HFF-Myc (cell line): ENCODE measurements at regions not wholly inside any gene's neighbourhood (a gene's known extent, or its start where the extent isn't known, plus 50 kb on each side); places are given as distances from the start of the nearest gene placed in this dataset.

Experiments used
- DNase-seq: peaks from one replicate; pipeline ENCODE4 v3.0.0-alpha.2; 2011; ENCODE audit warnings: low read depth; ENCODE audit errors: extremely low read depth
- H3K4me3 ChIP-seq: replicated peaks from 2 replicates; pipeline ENCODE4 v1.5.1; 2011; ENCODE audit warnings: low read depth, mild to moderate bottlenecking, control low read depth, low read length
- TF ChIP-seq, protein P1 (sequence below): IDR thresholded peaks from 2 replicates; pipeline ENCODE4 v1.5.1; 2012; ENCODE audit warnings: mild to moderate bottlenecking, low read depth, low read length, control low read depth; ENCODE audit errors: missing control alignments

DNA sequence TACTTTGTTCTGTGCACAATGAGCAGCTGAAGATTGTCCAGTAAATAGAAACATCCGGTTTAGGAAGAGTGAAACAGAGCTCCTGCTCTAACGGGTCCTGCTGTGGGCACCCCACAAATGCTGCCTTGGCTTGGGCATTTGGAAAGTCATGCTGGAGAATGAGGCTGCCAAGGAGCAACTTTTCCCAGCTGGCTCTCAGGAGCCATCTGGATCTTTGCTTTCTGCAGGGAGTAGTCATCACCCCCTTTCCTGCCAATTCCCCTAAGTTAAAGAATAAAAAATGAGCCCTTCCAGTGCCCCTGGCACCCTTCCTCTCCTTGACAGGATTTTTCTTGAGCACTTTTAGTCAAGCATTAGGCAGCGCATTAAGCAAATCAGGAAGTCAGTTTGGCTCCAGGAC, 90.0 kb downstream of the FAM43A start:
- no peak overlapping the region for H3K4me3 ChIP-seq
- TF ChIP-seq, protein P1, sequence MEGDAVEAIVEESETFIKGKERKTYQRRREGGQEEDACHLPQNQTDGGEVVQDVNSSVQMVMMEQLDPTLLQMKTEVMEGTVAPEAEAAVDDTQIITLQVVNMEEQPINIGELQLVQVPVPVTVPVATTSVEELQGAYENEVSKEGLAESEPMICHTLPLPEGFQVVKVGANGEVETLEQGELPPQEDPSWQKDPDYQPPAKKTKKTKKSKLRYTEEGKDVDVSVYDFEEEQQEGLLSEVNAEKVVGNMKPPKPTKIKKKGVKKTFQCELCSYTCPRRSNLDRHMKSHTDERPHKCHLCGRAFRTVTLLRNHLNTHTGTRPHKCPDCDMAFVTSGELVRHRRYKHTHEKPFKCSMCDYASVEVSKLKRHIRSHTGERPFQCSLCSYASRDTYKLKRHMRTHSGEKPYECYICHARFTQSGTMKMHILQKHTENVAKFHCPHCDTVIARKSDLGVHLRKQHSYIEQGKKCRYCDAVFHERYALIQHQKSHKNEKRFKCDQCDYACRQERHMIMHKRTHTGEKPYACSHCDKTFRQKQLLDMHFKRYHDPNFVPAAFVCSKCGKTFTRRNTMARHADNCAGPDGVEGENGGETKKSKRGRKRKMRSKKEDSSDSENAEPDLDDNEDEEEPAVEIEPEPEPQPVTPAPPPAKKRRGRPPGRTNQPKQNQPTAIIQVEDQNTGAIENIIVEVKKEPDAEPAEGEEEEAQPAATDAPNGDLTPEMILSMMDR = no peak
- DNase-seq = no peak

DNA sequence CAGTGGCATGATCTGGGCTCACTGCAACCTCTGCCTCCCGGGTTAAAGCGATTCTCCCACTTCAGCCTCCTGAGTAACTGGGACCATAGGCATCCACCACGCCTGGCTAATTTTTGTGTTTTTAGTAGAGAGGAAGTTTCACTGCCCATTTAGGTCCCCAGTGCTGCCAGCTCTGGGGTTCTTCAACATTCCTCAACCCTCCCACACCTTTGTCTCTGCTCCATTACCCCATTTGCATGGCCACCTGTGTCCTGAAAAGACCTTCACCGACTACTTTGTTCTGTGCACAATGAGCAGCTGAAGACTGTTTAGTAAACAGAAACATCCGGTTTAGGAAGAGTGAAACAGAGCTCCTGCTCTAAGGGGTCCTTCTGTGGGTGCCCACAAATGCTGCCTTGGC, 92.0 kb downstream of the FAM43A start:
- no peak for DNase-seq
- TF ChIP-seq, protein P1 = no peak
- H3K4me3 ChIP-seq = no peak overlapping the region

- DNase-seq = no peak
- no peak overlapping the region for H3K4me3 ChIP-seq
- TF ChIP-seq, protein P1 = no peak
Measured at GRCh38 chr3:194779729-194780224, 94.1 kb downstream of the FAM43A start.

- no peak overlapping the region for H3K4me3 ChIP-seq
- TF ChIP-seq, protein P1 = no peak
- no peak for DNase-seq
Measured at GRCh38 chr3:194780706-194781105, 95.0 kb downstream of the FAM43A start.

- TF ChIP-seq, protein P1 = no peak
- DNase-seq = no peak
- H3K4me3 ChIP-seq = no peak overlapping the region
Measured at GRCh38 chr3:194781617-194782016, 95.9 kb downstream of the FAM43A start.

DNA sequence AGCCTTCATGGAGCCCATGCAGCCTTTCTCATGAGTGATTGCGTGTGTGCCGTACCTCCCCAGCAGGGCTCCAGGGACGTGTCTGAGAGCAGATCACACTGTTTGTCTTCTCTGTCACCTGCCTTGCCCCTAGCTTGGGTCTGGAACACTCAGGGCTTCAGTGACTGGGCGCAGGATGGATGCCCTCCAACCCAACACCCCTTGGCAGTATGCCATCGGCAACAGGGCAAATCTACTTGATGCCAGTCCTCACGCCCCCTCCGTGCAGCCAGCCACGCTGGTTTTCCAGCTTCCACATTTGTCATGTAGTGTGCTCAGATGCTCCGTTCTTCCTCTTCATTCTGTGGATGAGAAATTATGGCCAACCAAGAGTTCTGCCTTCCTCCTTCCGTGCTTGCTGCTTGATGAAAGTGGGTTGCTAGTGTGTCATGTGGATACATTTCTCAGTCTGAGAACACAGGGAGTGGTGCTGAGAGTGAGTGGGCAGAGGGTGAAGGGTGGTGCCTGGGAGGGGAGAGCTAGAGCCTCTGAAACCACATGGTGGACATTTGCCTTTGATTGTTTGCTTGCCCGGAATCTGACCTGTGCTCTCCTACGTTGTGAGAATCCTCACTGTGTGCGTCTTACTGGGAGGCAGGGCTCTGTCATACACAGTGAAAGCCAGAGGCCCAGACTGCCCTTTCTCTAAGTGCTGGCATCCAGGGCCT, 97.2 kb downstream of the FAM43A start:
- no peak for DNase-seq

More for the DNA sequence above, 97.2 kb downstream of the FAM43A start:
- TF ChIP-seq, protein P1 = no peak
- H3K4me3 ChIP-seq = no peak overlapping the region
